ENCODE measurements at regions not wholly inside any gene's neighbourhood (a gene's known extent, or its start where the extent isn't known, plus 50 kb on each side); places are given as distances from the start of the nearest gene placed in this dataset.

GRCh38 chr2:175253871-175254270 lies 72.4 kb upstream of the ATP5MC3 start (continued):
- TF ChIP-seq RBBP5 (IDR thresholded peaks at IDR 0.05; ENCODE audit: borderline replicate concordance, low read depth, low read length) = no peak
- TF ChIP-seq, protein P1, sequence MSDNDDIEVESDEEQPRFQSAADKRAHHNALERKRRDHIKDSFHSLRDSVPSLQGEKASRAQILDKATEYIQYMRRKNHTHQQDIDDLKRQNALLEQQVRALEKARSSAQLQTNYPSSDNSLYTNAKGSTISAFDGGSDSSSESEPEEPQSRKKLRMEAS (IDR thresholded peaks at IDR 0.05) = no peak
- TF ChIP-seq KDM5A (IDR thresholded peaks at IDR 0.05; ENCODE audit: low read length) = no peak
- TF ChIP-seq CBX8 (IDR thresholded peaks at IDR 0.05; ENCODE audit: borderline replicate concordance, low read depth, low read length) = no peak
- TF ChIP-seq YY1 (IDR thresholded peaks at IDR 0.05; ENCODE audit: low read depth, low read length) = no peak

All from H1 (cell line).